Panc1 (cell line): ENCODE measurements at regions not wholly inside any gene's neighbourhood (a gene's known extent, or its start where the extent isn't known, plus 50 kb on each side); places are given as distances from the start of the nearest gene placed in this dataset.

Source experiments
- CTCF ChIP-seq: fragments of 450-650 bp; IDR thresholded peaks from 2 replicates; pipeline ENCODE4 v1.5.1; 2017; ENCODE audit warnings: mild to moderate bottlenecking
- POLR2AphosphoS5 ChIP-seq: IDR thresholded peaks from 2 replicates; pipeline ENCODE4 v1.6.1; 2012; ENCODE audit warnings: mild to moderate bottlenecking, low read depth, low read length, moderate library complexity
- SIN3A ChIP-seq: IDR thresholded peaks from 2 replicates; pipeline ENCODE4 v1.6.1; 2012; ENCODE audit warnings: low read depth, mild to moderate bottlenecking, low read length, moderate library complexity, borderline replicate concordance; ENCODE audit not compliant: insufficient read depth
- TCF7L2 ChIP-seq: IDR thresholded peaks from 2 replicates; pipeline ENCODE4 v1.6.1; 2011; ENCODE audit warnings: mild to moderate bottlenecking, low read depth, low read length, inconsistent platforms

DNA sequence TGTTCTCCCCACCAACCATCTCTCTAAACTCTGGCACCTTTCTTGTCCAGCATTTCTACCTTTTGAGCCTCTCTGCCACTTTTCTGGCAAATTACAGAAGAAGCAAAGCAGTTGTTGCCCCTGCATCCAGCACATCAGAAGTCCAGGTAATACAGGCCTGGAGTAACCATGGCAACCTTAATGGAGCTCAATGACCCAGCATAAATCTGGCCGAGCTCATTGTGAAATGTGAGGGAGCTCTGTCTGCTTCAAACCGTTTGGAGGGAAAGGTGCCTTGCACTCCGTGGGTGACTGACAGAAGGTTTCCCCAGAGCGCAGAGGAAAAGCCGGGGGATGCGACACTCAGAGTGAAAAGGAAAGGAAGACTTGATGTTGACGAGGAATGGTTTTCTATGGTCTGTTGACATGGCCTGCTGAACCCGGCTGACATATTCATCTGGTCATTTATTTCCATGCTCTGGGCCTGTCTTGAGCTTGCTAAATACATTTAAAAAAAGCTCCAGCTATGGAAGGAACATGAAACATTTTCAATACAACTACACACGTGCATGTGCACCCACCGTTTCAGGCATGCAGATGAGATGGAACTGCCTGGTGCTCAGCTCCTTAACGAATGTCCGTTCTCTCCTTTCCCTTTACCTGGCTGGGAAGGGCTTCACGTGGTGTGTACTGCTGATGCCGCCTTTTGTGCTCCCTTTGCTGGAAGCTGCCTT, 74.9 kb downstream of the ADRA2A start:
- TF ChIP-seq CTCF, result no peak
- no peak for TF ChIP-seq SIN3A
- TF ChIP-seq TCF7L2, result no peak
- no peak for TF ChIP-seq POLR2AphosphoS5
